ENCODE measurements at regions not wholly inside any gene's neighbourhood (a gene's known extent, or its start where the extent isn't known, plus 50 kb on each side); places are given as distances from the start of the nearest gene placed in this dataset.

GRCh38 chr7:68146983-68147382 lies 1150.3 kb downstream of the TYW1 start:
- TF ChIP-seq CTCF (IDR thresholded peaks at IDR 0.05; ENCODE audit: low read depth, low read length, poor library complexity, severe bottlenecking) (no peak), EZH2phosphoT487 (IDR thresholded peaks at IDR 0.05; ENCODE audit: borderline replicate concordance, low read length) (no peak)

Measured in DOHH2 (cell line).